Activated CD4-positive, alpha-beta memory T cell treated with anti-CD3 and anti-CD28 coated beads, Interleukin-2, amount 10 ng/mL, durations not matched to agents 7 days and 5 days (primary cell): ENCODE measurements at regions not wholly inside any gene's neighbourhood (a gene's known extent, or its start where the extent isn't known, plus 50 kb on each side); places are given as distances from the start of the nearest gene placed in this dataset.

ENCODE experiments used
- CTCF ChIA-PET: fragments of 350-600 bp; sonication (Branson Sonifier 250); formaldehyde crosslinking; loops from one replicate; lab custom pipeline; 2021; ENCODE audit warnings: antibody characterized with exemption, inconsistent platforms; lab: Charles Lee
- POLR2A ChIA-PET: fragments of 350-600 bp; sonication (Branson Sonifier 250); formaldehyde crosslinking; loops from one replicate; lab custom pipeline; 2021; ENCODE audit warnings: antibody characterized with exemption; lab: Charles Lee
- DNase-seq: peaks from one replicate; pipeline ENCODE4 v3.0.0-alpha.2; 2020
- H3K27ac Mint-ChIP-seq: one replicate; pipeline ENCODE4 v1.8.0; 2021; ENCODE audit warnings: mild to moderate bottlenecking, mixed read lengths
- H3K27me3 Mint-ChIP-seq: one replicate; pipeline ENCODE4 v1.8.0; 2021; ENCODE audit warnings: mixed read lengths
- H3K36me3 Mint-ChIP-seq: one replicate; pipeline ENCODE4 v1.8.0; 2021; ENCODE audit warnings: low read depth, mixed read lengths
- H3K4me1 Mint-ChIP-seq: one replicate; pipeline ENCODE4 v1.8.0; 2021; ENCODE audit warnings: mixed read lengths
- H3K4me3 Mint-ChIP-seq: one replicate; pipeline ENCODE4 v1.8.0; 2021; ENCODE audit warnings: mild to moderate bottlenecking, mixed read lengths
- H3K9me3 Mint-ChIP-seq: one replicate; pipeline ENCODE4 v1.8.0; 2021; ENCODE audit warnings: mixed read lengths

- Mint-ChIP-seq H3K36me3 (no peaks in the 10 kb centered on the region), H3K9me3 (peaks cover 6% of the 10 kb centered on the region), H3K4me1 (no peaks in the 10 kb centered on the region), H3K27me3 (no peaks in the 10 kb centered on the region), H3K4me3 (no peak overlapping the region), H3K27ac (no peak overlapping the region)
- DNase-seq, result no peak
- ChIA-PET CTCF (no interaction called here), POLR2A (no interaction called here)
These were observed 299.3 kb upstream of the SALL1 start for GRCh38 chr16:51450376-51450775.

GRCh38 chr16:51449441-51449840 is 298.4 kb upstream of the SALL1 start:
- POLR2A ChIA-PET, result no interaction called here
- no peak for DNase-seq
- no peaks in the 10 kb centered on the region for H3K36me3 Mint-ChIP-seq
- H3K4me1 Mint-ChIP-seq, result no peaks in the 10 kb centered on the region
- no peaks in the 10 kb centered on the region for H3K27me3 Mint-ChIP-seq
- H3K9me3 Mint-ChIP-seq, result peaks cover 6% of the 10 kb centered on the region
- CTCF ChIA-PET, result no interaction called here
- H3K4me3 Mint-ChIP-seq, result no peak overlapping the region
- H3K27ac Mint-ChIP-seq, result no peak overlapping the region

GRCh38 chr16:51445250-51445649 is 294.2 kb upstream of the SALL1 start:
- H3K27ac Mint-ChIP-seq, result no peak overlapping the region
- H3K27me3 Mint-ChIP-seq, result peaks cover 6% of the 10 kb centered on the region
- ChIA-PET POLR2A (interaction anchor here (1.1 kb wide), 1 partner anchor 9 kb away, joined by 3 read pairs; no protein-coding TSS in a partner anchor), CTCF (no interaction called here)
- no peak for DNase-seq
- no peaks in the 10 kb centered on the region for H3K36me3 Mint-ChIP-seq
- no peaks in the 10 kb centered on the region for H3K4me1 Mint-ChIP-seq
- peaks cover 6% of the 10 kb centered on the region for H3K9me3 Mint-ChIP-seq
- no peak overlapping the region for H3K4me3 Mint-ChIP-seq

GRCh38 chr16:51443934-51444333 is 292.9 kb upstream of the SALL1 start:
- Mint-ChIP-seq H3K9me3 (peaks cover 6% of the 10 kb centered on the region), H3K36me3 (no peaks in the 10 kb centered on the region), H3K4me1 (no peaks in the 10 kb centered on the region), H3K27me3 (peaks cover 9% of the 10 kb centered on the region), H3K27ac (no peak overlapping the region), H3K4me3 (no peak overlapping the region)
- DNase-seq, result no peak
- ChIA-PET CTCF (no interaction called here), POLR2A (no interaction called here)

- peaks cover 9% of the 10 kb centered on the region for H3K27me3 Mint-ChIP-seq
- ChIA-PET CTCF (no interaction called here), POLR2A (no interaction called here)
- DNase-seq, result no peak
- H3K36me3 Mint-ChIP-seq, result no peaks in the 10 kb centered on the region
- no peak overlapping the region for H3K27ac Mint-ChIP-seq
- no peak overlapping the region for H3K4me3 Mint-ChIP-seq
- H3K4me1 Mint-ChIP-seq, result no peaks in the 10 kb centered on the region
- H3K9me3 Mint-ChIP-seq, result no peaks in the 10 kb centered on the region
These were observed 291.2 kb upstream of the SALL1 start for GRCh38 chr16:51442141-51442870.

- no peaks in the 10 kb centered on the region for H3K9me3 Mint-ChIP-seq
- peaks cover 9% of the 10 kb centered on the region for H3K27me3 Mint-ChIP-seq
- DNase-seq, result no peak
- CTCF ChIA-PET, result no interaction called here
- H3K36me3 Mint-ChIP-seq, result no peaks in the 10 kb centered on the region
- POLR2A ChIA-PET, result no interaction called here
- H3K27ac Mint-ChIP-seq, result no peak overlapping the region
- H3K4me1 Mint-ChIP-seq, result no peaks in the 10 kb centered on the region
- H3K4me3 Mint-ChIP-seq, result no peak overlapping the region
These were observed 289.2 kb upstream of the SALL1 start for GRCh38 chr16:51440131-51440889.

GRCh38 chr16:51439271-51439670 is 288.2 kb upstream of the SALL1 start:
- ChIA-PET CTCF (no interaction called here), POLR2A (no interaction called here)
- DNase-seq, result no peak
- Mint-ChIP-seq H3K4me1 (no peaks in the 10 kb centered on the region), H3K36me3 (no peaks in the 10 kb centered on the region), H3K27me3 (peaks cover 9% of the 10 kb centered on the region), H3K27ac (no peak overlapping the region), H3K4me3 (no peak overlapping the region), H3K9me3 (no peaks in the 10 kb centered on the region)

- Mint-ChIP-seq H3K27me3 (peaks cover 9% of the 10 kb centered on the region), H3K36me3 (no peaks in the 10 kb centered on the region), H3K4me1 (no peaks in the 10 kb centered on the region), H3K4me3 (no peak overlapping the region), H3K9me3 (peaks cover 4% of the 10 kb centered on the region), H3K27ac (no peak overlapping the region)
- CTCF ChIA-PET, result no interaction called here
- POLR2A ChIA-PET, result no interaction called here
- no peak for DNase-seq
These were observed 285.7 kb upstream of the SALL1 start for GRCh38 chr16:51436742-51437141.

- Mint-ChIP-seq H3K36me3 (no peaks in the 10 kb centered on the region), H3K4me3 (no peak overlapping the region), H3K9me3 (peaks cover 6% of the 10 kb centered on the region), H3K27ac (no peak overlapping the region), H3K27me3 (no peaks in the 10 kb centered on the region), H3K4me1 (no peaks in the 10 kb centered on the region)
- ChIA-PET CTCF (no interaction called here), POLR2A (no interaction called here)
- DNase-seq, result no peak
These were observed 283.6 kb upstream of the SALL1 start for GRCh38 chr16:51434567-51435198.

GRCh38 chr16:51433599-51433998 is 282.5 kb upstream of the SALL1 start:
- Mint-ChIP-seq H3K27ac (no peak overlapping the region), H3K4me3 (no peak overlapping the region), H3K9me3 (peaks cover 8% of the 10 kb centered on the region), H3K27me3 (no peaks in the 10 kb centered on the region), H3K36me3 (no peaks in the 10 kb centered on the region), H3K4me1 (no peaks in the 10 kb centered on the region)
- POLR2A ChIA-PET, result no interaction called here
- CTCF ChIA-PET, result no interaction called here
- no peak for DNase-seq

GRCh38 chr16:51431517-51432241 is 280.6 kb upstream of the SALL1 start:
- H3K36me3 Mint-ChIP-seq, result no peaks in the 10 kb centered on the region
- peaks cover 8% of the 10 kb centered on the region for H3K9me3 Mint-ChIP-seq
- ChIA-PET POLR2A (no interaction called here), CTCF (no interaction called here)
- no peak for DNase-seq
- H3K4me1 Mint-ChIP-seq, result no peaks in the 10 kb centered on the region
- no peaks in the 10 kb centered on the region for H3K27me3 Mint-ChIP-seq
- H3K4me3 Mint-ChIP-seq, result no peak overlapping the region
- H3K27ac Mint-ChIP-seq, result no peak overlapping the region

- POLR2A ChIA-PET, result no interaction called here
- no peak for DNase-seq
- Mint-ChIP-seq H3K4me1 (no peaks in the 10 kb centered on the region), H3K27ac (no peak overlapping the region), H3K9me3 (peaks cover 8% of the 10 kb centered on the region), H3K36me3 (no peaks in the 10 kb centered on the region), H3K4me3 (no peak overlapping the region), H3K27me3 (no peaks in the 10 kb centered on the region)
- CTCF ChIA-PET, result no interaction called here
These were observed 279.8 kb upstream of the SALL1 start for GRCh38 chr16:51430716-51431369.

GRCh38 chr16:51429041-51429440 is 278.0 kb upstream of the SALL1 start:
- H3K9me3 Mint-ChIP-seq, result peaks cover 8% of the 10 kb centered on the region
- POLR2A ChIA-PET, result no interaction called here
- no peaks in the 10 kb centered on the region for H3K27me3 Mint-ChIP-seq
- no peaks in the 10 kb centered on the region for H3K36me3 Mint-ChIP-seq
- no peak for DNase-seq
- no peak overlapping the region for H3K27ac Mint-ChIP-seq
- no peaks in the 10 kb centered on the region for H3K4me1 Mint-ChIP-seq
- H3K4me3 Mint-ChIP-seq, result no peak overlapping the region
- CTCF ChIA-PET, result no interaction called here
